GM20431 (cell line): ENCODE measurements at regions not wholly inside any gene's neighbourhood (a gene's known extent, or its start where the extent isn't known, plus 50 kb on each side); places are given as distances from the start of the nearest gene placed in this dataset.
"Not testable (repeated sequence)": the region's sequence is repeated elsewhere in the genome, so short reads cannot be mapped to it uniquely, and the experiment has no call there.

Source experiments
- in situ Hi-C: fragments of 300-500 bp; cut with MseI, MboI; formaldehyde crosslinking; loops from one replicate; pipeline ENCODE4 v1.15.0; 2020; ENCODE audit warnings: low sequenced_read_pairs; ENCODE audit not compliant: unreplicated experiment

- in situ Hi-C loops, result no loop called here
Observed at GRCh38 chr11:25737071-25737675, 594.8 kb upstream of the ANO3 start.

- in situ Hi-C loops, result no loop called here
Observed at GRCh38 chr11:25741886-25742285, 590.0 kb upstream of the ANO3 start.

- in situ Hi-C loops, result no loop called here
Observed at GRCh38 chr11:25742800-25743199, 589.1 kb upstream of the ANO3 start.

- in situ Hi-C loops, result no loop called here
Observed at GRCh38 chr11:25755381-25755780, 576.5 kb upstream of the ANO3 start.

- in situ Hi-C loops, result no loop called here
Observed at GRCh38 chr11:25755918-25756584, 575.9 kb upstream of the ANO3 start.

- in situ Hi-C loops, result no loop called here
Observed at GRCh38 chr11:25758145-25758661, 573.7 kb upstream of the ANO3 start.

- in situ Hi-C loops, result no loop called here
Observed at GRCh38 chr11:25766332-25767015, 565.5 kb upstream of the ANO3 start.

- in situ Hi-C loops, result no loop called here
Observed at GRCh38 chr11:25769287-25769686, 562.6 kb upstream of the ANO3 start.

- in situ Hi-C loops, result no loop called here
Observed at GRCh38 chr11:25771605-25772004, 560.3 kb upstream of the ANO3 start.

- in situ Hi-C loops, result no loop called here
Observed at GRCh38 chr11:25775603-25776002, 556.3 kb upstream of the ANO3 start.

GRCh38 chr11:25776238-25776637, 555.7 kb upstream of the ANO3 start:
- in situ Hi-C loops, result no loop called here

GRCh38 chr11:25777343-25777742, 554.6 kb upstream of the ANO3 start:
- in situ Hi-C loops, result no loop called here

- in situ Hi-C loops, result no loop called here
Observed at GRCh38 chr11:25779033-25779432, 552.9 kb upstream of the ANO3 start.

- in situ Hi-C loops, result no loop called here
Observed at GRCh38 chr11:25787416-25787815, 544.5 kb upstream of the ANO3 start.

- in situ Hi-C loops, result no loop called here
Observed at GRCh38 chr11:25790396-25790795, 541.5 kb upstream of the ANO3 start.

GRCh38 chr11:25793637-25794036, 538.3 kb upstream of the ANO3 start:
- in situ Hi-C loops, result no loop called here

GRCh38 chr11:25794804-25795203, 537.1 kb upstream of the ANO3 start:
- in situ Hi-C loops, result no loop called here

- in situ Hi-C loops, result no loop called here
Observed at GRCh38 chr11:25816411-25816810, 515.5 kb upstream of the ANO3 start.

- in situ Hi-C loops, result no loop called here
Observed at GRCh38 chr11:25824688-25825087, 507.2 kb upstream of the ANO3 start.

- in situ Hi-C loops, result not testable (repeated sequence)
Observed at GRCh38 chr11:25831485-25831884, 500.4 kb upstream of the ANO3 start.

GRCh38 chr11:25838918-25839625, 492.9 kb upstream of the ANO3 start:
- in situ Hi-C loops, result no loop called here
